H1 (cell line): ENCODE measurements at regions not wholly inside any gene's neighbourhood (a gene's known extent, or its start where the extent isn't known, plus 50 kb on each side); places are given as distances from the start of the nearest gene placed in this dataset.

Source experiments
- ATF3 ChIP-seq: IDR thresholded peaks from 2 replicates; pipeline ENCODE4 v1.6.1; 2011; ENCODE audit warnings: low read depth, mild to moderate bottlenecking, low read length; ENCODE audit not compliant: insufficient read depth
- CREB1 ChIP-seq: IDR thresholded peaks from 2 replicates; pipeline ENCODE4 v1.6.1; 2012; ENCODE audit warnings: inconsistent platforms
- KDM1A ChIP-seq: fragments of 200-600, 300-600 bp; sonication (generic); IDR thresholded peaks from 2 replicates; pipeline ENCODE4 v1.7.1; 2016; ENCODE audit warnings: mild to moderate bottlenecking, low read length, borderline replicate concordance
- NRF1 ChIP-seq: IDR thresholded peaks from 2 replicates; pipeline ENCODE4 v1.6.1; 2011; ENCODE audit warnings: mild to moderate bottlenecking, low read depth, low read length, improper control_type of control experiment
- POLR2A ChIP-seq, 2 experiments: IDR thresholded peaks; 1 replicate in 1 of 2; 2 replicates in 1 of 2; pipeline ENCODE4 v1.6.1; 2011; ENCODE audit warnings: low read depth in 2 of 2, low read length in 2 of 2, mild to moderate bottlenecking in 2 of 2; ENCODE audit errors: control extremely low read depth in 1 of 2
- POLR2AphosphoS5 ChIP-seq: IDR thresholded peaks from 2 replicates; pipeline ENCODE4 v1.6.1; 2011; ENCODE audit warnings: low read depth, low read length
- RAD21 ChIP-seq, 2 experiments: IDR thresholded peaks in 1 of 2; conservative IDR thresholded peaks in 1 of 2; 2 replicates each; pipeline ENCODE4 v1.6.1; 2011; ENCODE audit warnings: low read depth in 2 of 2, low read length in 2 of 2, improper control_type of control experiment in 1 of 2, inconsistent platforms in 1 of 2, mild to moderate bottlenecking in 1 of 2, moderate library complexity in 1 of 2
- RBBP5 ChIP-seq: IDR thresholded peaks from 2 replicates; pipeline ENCODE4 v1.7.1; 2012; ENCODE audit warnings: low read depth, mild to moderate bottlenecking, inconsistent platforms, low read length, moderate library complexity, borderline replicate concordance
- RXRA ChIP-seq: IDR thresholded peaks from 2 replicates; pipeline ENCODE4 v1.6.1; 2011; ENCODE audit warnings: low read depth, mild to moderate bottlenecking, low read length, moderate library complexity; ENCODE audit not compliant: insufficient read depth
- SUZ12 ChIP-seq: fragments of 200-600 bp; sonication (generic); IDR thresholded peaks from 2 replicates; pipeline ENCODE4 v1.6.1; 2012; ENCODE audit warnings: mild to moderate bottlenecking, inconsistent platforms, low read length, moderate library complexity, mixed read lengths
- TBP ChIP-seq: IDR thresholded peaks from 2 replicates; pipeline ENCODE4 v1.6.1; 2011; ENCODE audit warnings: low read depth, low read length, improper control_type of control experiment
- ZNF274 ChIP-seq: IDR thresholded peaks from 2 replicates; pipeline ENCODE4 v1.7.0; 2012; ENCODE audit warnings: low read length, borderline replicate concordance; ENCODE audit errors: extremely low read depth
- TF ChIP-seq, protein P1 (sequence below), 3 experiments: IDR thresholded peaks; 1 replicate in 2 of 3; 2 replicates in 1 of 3; pipeline versions ENCODE4 v1.5.1 to v1.6.1; 2011; ENCODE audit warnings: low read length in 3 of 3, mild to moderate bottlenecking in 3 of 3, inconsistent platforms in 2 of 3, low read depth in 1 of 3, moderate library complexity in 1 of 3; ENCODE audit not compliant: insufficient read depth in 1 of 3; ENCODE audit errors: control extremely low read depth in 1 of 3

GRCh38 chr14:43056106-43056505 is 1449.4 kb downstream of the LRFN5 start:
- TF ChIP-seq POLR2AphosphoS5 (no peak), ZNF274 (no peak), RAD21 (IDR thresholded peaks at IDR 0.05 in 1 of 2, conservative IDR thresholded peaks at IDR 0.05 in 1 of 2; ENCODE audit: low read depth in 2 of 2, low read length in 2 of 2) (no peak), SUZ12 (no peak), CREB1 (no peak), POLR2A (IDR thresholded peaks at IDR 0.05; ENCODE audit: control extremely low read depth in 1 of 2, low read depth in 2 of 2, low read length in 2 of 2) (no peak), NRF1 (no peak), ATF3 (no peak), KDM1A (no peak), RXRA (no peak), TBP (no peak), RBBP5 (no peak)
- TF ChIP-seq, protein P1, sequence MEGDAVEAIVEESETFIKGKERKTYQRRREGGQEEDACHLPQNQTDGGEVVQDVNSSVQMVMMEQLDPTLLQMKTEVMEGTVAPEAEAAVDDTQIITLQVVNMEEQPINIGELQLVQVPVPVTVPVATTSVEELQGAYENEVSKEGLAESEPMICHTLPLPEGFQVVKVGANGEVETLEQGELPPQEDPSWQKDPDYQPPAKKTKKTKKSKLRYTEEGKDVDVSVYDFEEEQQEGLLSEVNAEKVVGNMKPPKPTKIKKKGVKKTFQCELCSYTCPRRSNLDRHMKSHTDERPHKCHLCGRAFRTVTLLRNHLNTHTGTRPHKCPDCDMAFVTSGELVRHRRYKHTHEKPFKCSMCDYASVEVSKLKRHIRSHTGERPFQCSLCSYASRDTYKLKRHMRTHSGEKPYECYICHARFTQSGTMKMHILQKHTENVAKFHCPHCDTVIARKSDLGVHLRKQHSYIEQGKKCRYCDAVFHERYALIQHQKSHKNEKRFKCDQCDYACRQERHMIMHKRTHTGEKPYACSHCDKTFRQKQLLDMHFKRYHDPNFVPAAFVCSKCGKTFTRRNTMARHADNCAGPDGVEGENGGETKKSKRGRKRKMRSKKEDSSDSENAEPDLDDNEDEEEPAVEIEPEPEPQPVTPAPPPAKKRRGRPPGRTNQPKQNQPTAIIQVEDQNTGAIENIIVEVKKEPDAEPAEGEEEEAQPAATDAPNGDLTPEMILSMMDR (IDR thresholded peaks at IDR 0.05; ENCODE audit: control extremely low read depth in 1 of 3, insufficient read depth in 1 of 3, low read depth in 1 of 3, low read length in 3 of 3), result no peak
